Tibial artery (tissue), 4 donors: ENCODE measurements at regions not wholly inside any gene's neighbourhood (a gene's known extent, or its start where the extent isn't known, plus 50 kb on each side); places are given as distances from the start of the nearest gene placed in this dataset.

Source experiments
- DNase-seq, 2 donors: peaks; one replicate each; pipeline ENCODE4 v3.0.0-alpha.2; 2019
- H3K27ac ChIP-seq, 2 donors: fragments of 200-600 bp; sonication (generic) in 1 of 2; 1 replicate in 1 of 2; 2 replicates in 1 of 2; pipeline ENCODE4 v1.5.1; 2018 to 2019; ENCODE audit warnings: mild to moderate bottlenecking in 1 of 2
- H3K27me3 ChIP-seq, 2 donors: fragments of 200-600 bp; sonication (generic) in 1 of 2; one replicate each; pipeline versions ENCODE4 v1.5.1 to v1.6.0; 2016 to 2019
- H3K36me3 ChIP-seq, 3 donors: fragments of 200-600 bp; sonication (generic) in 2 of 3; one replicate each; pipeline ENCODE4 v1.5.1; 2016 to 2019; ENCODE audit warnings: mild to moderate bottlenecking in 2 of 3
- H3K4me1 ChIP-seq, 4 donors: fragments of 200-600 bp; sonication (generic) in 2 of 4; 1 replicate in 3 of 4; 2 replicates in 1 of 4; pipeline ENCODE4 v1.5.1; 2016 to 2019
- H3K4me3 ChIP-seq, 2 donors: fragments of 200-600 bp; sonication (generic) in 1 of 2; 1 replicate in 1 of 2; 2 replicates in 1 of 2; pipeline ENCODE4 v1.5.1; 2018 to 2019; ENCODE audit warnings: mild to moderate bottlenecking in 2 of 2
- H3K9me3 ChIP-seq, 3 donors: fragments of 200-600 bp; sonication (generic) in 1 of 3; one replicate each; pipeline ENCODE4 v1.5.1; 2016 to 2019
- intact Hi-C: fragments of 100-400 bp; cut with DNase I; formaldehyde crosslinking; loops from one replicate; pipeline ENCODE4 v1.15.0; 2023; ENCODE audit warnings: low total_unique reads
- TF ChIP-seq, protein P1 (sequence below), 2 experiments: fragments of 200-600 bp in 1 of 2; fragments of 450-650 bp in 1 of 2; IDR thresholded peaks; one replicate each; pipeline ENCODE4 v1.5.1; 2017 to 2019; ENCODE audit warnings: antibody characterized with exemption in 2 of 2, mild to moderate bottlenecking in 1 of 2, moderate library complexity in 1 of 2

DNA sequence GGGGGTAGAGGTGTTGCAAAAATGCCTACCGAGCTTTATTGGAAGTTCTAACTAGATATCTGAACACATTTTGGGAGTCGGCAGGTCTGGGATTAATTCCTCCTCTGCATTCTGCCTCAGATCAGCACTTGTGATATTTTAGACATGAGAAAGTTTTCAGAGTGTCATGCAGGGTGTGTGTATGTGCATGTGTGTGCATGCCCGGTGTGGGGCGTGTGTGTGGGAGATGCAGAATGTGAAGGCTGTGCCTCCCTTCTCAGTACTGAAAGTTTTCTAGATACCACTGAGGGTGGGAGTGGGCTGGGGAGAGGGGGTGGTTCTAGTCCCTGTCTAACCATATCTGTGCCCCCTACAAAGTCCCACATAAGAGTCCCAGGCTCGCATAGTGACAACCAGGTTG, 180.0 kb upstream of the NTM start:
- Histone ChIP-seq H3K4me1 (peaks cover 0 to 5% (median 0%) of the 10 kb centered on the region in 4 donors), H3K36me3 (no peaks in the 10 kb centered on the region), H3K9me3 (no peaks in the 10 kb centered on the region), H3K27me3 (peaks cover 0 to 14% of the 10 kb centered on the region in 2 donors), H3K27ac (no peak overlapping the region), H3K4me3 (no peak overlapping the region)
- TF ChIP-seq, protein P1, sequence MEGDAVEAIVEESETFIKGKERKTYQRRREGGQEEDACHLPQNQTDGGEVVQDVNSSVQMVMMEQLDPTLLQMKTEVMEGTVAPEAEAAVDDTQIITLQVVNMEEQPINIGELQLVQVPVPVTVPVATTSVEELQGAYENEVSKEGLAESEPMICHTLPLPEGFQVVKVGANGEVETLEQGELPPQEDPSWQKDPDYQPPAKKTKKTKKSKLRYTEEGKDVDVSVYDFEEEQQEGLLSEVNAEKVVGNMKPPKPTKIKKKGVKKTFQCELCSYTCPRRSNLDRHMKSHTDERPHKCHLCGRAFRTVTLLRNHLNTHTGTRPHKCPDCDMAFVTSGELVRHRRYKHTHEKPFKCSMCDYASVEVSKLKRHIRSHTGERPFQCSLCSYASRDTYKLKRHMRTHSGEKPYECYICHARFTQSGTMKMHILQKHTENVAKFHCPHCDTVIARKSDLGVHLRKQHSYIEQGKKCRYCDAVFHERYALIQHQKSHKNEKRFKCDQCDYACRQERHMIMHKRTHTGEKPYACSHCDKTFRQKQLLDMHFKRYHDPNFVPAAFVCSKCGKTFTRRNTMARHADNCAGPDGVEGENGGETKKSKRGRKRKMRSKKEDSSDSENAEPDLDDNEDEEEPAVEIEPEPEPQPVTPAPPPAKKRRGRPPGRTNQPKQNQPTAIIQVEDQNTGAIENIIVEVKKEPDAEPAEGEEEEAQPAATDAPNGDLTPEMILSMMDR (IDR thresholded peaks at IDR 0.05), result no peak
- intact Hi-C loops, result no loop called here
- no peak for DNase-seq

DNA sequence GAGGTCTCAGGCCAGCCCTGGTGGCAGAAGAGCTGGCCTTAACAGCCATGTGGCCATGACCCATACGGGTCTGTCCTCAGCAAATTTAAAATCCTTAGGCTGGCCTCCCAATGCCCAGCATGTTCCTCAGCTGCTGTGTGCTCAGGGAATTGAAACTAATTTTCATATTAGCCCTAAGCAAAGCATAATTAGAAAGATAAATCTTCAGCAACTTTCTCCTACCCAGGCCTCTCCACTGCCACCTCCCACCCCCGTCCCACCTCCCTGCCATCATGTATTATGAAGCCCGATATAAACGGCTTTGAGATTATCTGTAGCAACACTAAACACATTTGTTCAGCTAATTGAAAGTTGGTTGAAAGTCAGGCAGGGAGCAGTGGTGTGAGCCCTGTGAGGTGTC, 178.8 kb upstream of the NTM start:
- H3K27ac ChIP-seq, result no peak overlapping the region
- peaks cover 0 to 14% of the 10 kb centered on the region in 2 donors for H3K27me3 ChIP-seq
- H3K9me3 ChIP-seq, result no peaks in the 10 kb centered on the region
- H3K4me1 ChIP-seq, result peaks cover 0 to 16% (median 10%) of the 10 kb centered on the region in 4 donors
- no peak overlapping the region for H3K4me3 ChIP-seq
- no peaks in the 10 kb centered on the region for H3K36me3 ChIP-seq
- DNase-seq, result no peak
- TF ChIP-seq, protein P1 (IDR thresholded peaks at IDR 0.05), result no peak
- intact Hi-C loops, result no loop called here

DNA sequence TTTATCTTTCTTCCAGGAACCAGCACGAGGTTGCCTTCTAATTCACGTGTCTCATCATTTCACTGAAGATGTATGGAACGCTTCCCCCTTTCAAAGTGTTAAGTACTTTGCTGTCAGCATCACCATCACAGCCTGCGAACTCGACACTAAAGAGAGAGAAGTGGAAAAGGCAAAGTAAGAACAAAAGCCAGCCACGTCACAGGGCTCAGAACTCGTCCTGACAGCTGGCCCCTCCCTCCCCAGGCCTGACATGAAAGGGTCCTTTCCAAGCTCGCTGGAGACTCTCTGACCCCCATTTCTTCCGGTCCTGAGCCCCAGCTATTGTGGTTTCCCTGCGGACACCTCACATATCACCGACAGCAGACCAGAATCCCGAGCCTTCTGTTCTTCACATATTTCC, 177.8 kb upstream of the NTM start:
- intact Hi-C loops, result no loop called here

DNA sequence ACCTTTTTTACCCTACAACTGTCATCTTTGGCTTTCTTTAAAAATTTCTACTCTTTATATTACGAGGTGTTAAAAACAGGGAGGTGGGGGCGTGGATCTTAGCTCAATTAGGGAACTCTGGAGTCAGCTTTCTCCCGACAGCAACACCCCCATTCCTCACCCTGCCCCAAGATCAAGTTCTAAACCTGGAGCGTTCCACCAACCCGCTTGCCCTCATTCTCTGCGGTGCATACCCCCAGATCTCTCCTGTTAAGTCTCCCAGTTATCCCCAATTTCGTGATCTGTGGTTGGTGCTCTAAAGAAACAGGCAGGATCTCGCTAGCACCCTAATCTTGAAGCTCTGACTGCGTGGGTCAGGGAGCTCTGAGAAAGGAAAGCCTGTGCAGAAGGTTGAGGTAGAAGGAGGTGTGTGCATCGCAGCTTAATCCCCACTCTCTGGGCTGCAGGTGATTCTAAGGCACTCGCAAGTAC, 177.3 kb upstream of the NTM start:
- intact Hi-C loops, result no loop called here
- no peak overlapping the region for H3K4me3 ChIP-seq
- TF ChIP-seq, protein P1 (IDR thresholded peaks at IDR 0.05), result no peak

More for the DNA sequence above, 177.8 kb upstream of the NTM start:
- Histone ChIP-seq H3K36me3 (no peaks in the 10 kb centered on the region), H3K4me3 (no peak overlapping the region), H3K27ac (no peak overlapping the region), H3K9me3 (no peaks in the 10 kb centered on the region), H3K27me3 (peaks cover 0 to 14% of the 10 kb centered on the region in 2 donors), H3K4me1 (peaks cover 0 to 17% (median 12%) of the 10 kb centered on the region in 4 donors)
- no peak for DNase-seq
- TF ChIP-seq, protein P1 (IDR thresholded peaks at IDR 0.05), result no peak

DNA sequence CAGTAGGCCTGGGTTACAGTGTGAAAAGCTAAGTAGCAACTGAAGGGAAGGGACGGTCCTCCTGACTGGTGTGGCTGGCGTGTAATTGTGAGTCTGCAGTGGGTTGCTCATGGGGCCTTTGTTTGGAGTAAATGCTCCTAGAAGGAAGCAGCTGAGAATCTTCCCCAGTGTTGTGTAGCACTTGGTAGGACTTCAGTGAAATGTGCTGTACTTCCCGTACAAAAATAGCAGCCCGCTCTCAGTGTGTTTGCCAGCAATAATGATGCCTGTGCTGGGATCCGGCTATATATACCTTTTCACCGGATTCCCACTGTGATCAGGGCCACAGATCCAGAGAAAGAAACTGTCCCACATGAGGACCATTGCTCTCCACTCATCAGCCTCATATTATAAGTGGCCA, 175.7 kb upstream of the NTM start:
- intact Hi-C loops, result no loop called here
- Histone ChIP-seq H3K27me3 (peaks cover 0 to 18% of the 10 kb centered on the region in 2 donors), H3K4me3 (no peak overlapping the region), H3K27ac (no peak overlapping the region), H3K4me1 (peaks cover 0 to 17% (median 12%) of the 10 kb centered on the region in 4 donors), H3K36me3 (no peaks in the 10 kb centered on the region), H3K9me3 (no peaks in the 10 kb centered on the region)
- no peak for DNase-seq
- TF ChIP-seq, protein P1 (IDR thresholded peaks at IDR 0.05), result no peak

More for the DNA sequence above, 177.3 kb upstream of the NTM start:
- H3K27ac ChIP-seq, result no peak overlapping the region
- H3K9me3 ChIP-seq, result no peaks in the 10 kb centered on the region
- H3K36me3 ChIP-seq, result no peaks in the 10 kb centered on the region
- peaks cover 0 to 17% (median 12%) of the 10 kb centered on the region in 4 donors for H3K4me1 ChIP-seq
- H3K27me3 ChIP-seq, result peaks cover 0 to 14% of the 10 kb centered on the region in 2 donors
- no peak for DNase-seq
